ENCODE measurements at regions not wholly inside any gene's neighbourhood (a gene's known extent, or its start where the extent isn't known, plus 50 kb on each side); places are given as distances from the start of the nearest gene placed in this dataset.

DNA sequence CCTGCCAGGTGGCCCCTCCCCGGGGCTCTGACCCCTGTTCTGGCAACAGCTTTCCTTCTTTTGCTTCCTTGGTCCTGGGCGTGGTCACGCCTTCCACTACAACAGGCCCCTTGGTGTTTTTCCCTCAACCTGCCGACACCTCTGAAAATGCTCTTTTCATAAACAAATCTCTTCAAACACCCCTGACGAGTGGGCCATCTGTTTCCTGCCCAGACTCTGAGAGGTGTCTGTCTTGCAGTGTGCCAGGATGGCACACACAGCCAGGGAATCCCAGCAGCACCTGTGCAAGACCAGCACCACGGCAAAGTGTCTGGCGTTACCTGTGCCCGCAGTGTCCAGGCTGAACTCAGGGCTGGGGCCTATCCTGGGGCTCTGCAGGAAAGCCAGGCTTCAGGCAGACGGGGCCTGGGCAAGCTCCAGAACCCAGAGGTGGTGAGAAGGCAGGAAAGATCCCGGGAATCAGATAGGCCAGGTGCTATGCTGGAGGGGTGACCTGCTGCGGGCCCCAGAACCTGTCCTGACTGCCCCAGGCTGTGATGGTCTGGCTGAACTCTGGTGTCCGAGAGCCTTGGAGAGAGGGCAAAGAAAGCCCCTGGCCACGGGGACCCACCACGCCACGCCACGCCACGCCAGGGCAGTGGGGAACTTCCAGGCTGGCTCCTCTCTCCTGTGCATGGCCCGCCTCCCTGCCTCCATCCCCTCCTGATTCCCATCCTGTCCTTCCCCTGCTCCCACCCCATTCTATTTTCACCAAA is 88.9 kb downstream of the SIK1 start:
- no peak for ATAC-seq
- DNase-seq: no peak
- intact Hi-C loops (cut with DNase I, micrococcal nuclease): no loop called here

DNA sequence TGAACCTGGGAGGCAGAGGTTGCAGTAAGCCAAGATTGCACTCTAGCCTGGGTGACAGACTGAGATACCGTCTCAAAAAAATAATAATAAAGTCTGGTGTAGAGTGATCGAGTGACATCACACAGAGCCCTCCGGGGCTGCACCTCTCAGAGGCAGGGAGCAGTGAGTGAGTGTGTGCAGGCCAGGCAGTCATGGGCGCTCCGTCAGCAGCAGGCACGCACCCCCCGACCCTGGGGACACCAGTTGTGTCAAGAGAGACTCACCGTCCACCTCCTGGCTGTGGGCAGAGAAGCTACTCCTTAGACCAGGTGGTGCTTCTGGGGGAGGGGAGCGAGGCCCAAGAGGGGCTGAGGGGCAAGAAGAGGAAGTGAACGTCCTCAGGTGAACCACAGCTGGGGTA is 91.8 kb downstream of the SIK1 start:
- intact Hi-C loops (cut with DNase I, micrococcal nuclease): no loop called here
- ATAC-seq (no peak), DNase-seq (no peak)

DNA sequence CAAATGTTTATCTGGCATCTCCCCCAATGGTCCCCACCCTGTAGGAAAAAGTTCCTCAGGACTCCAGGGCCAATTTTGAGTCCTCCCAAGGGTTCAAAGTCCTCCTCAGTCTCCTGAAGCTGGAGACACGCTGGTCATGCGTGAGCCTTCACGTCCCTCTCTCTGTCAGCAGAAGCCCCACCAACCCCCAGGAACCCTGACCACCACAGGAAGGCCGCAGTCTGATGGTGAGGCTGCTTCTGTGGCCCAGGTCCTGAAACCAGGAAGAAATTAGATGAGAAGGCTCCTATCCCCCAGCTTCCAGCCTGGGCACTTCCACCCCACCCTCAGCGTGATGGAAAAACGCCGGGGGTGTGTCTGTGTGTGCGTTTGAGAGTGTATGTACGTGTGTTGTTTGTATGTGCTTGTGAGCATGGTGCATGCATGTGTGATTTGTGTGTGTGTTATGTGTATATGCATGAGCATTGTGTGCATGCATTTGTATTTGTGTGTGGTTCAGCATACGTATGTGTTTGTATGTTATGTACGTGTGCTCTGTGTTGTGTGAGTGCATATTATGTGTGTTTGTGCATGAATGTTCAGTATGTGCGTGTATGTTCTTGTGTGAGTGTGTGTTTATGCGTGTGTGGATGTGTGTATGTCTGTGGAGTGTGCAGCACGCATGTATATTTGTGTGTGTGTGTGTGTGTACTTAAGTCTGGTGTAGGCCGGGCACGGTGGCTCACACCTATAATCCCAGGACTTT is 92.5 kb downstream of the SIK1 start:
- ATAC-seq: no peak
- intact Hi-C loops (cut with DNase I, micrococcal nuclease): no loop called here
- DNase-seq: no peak

DNA sequence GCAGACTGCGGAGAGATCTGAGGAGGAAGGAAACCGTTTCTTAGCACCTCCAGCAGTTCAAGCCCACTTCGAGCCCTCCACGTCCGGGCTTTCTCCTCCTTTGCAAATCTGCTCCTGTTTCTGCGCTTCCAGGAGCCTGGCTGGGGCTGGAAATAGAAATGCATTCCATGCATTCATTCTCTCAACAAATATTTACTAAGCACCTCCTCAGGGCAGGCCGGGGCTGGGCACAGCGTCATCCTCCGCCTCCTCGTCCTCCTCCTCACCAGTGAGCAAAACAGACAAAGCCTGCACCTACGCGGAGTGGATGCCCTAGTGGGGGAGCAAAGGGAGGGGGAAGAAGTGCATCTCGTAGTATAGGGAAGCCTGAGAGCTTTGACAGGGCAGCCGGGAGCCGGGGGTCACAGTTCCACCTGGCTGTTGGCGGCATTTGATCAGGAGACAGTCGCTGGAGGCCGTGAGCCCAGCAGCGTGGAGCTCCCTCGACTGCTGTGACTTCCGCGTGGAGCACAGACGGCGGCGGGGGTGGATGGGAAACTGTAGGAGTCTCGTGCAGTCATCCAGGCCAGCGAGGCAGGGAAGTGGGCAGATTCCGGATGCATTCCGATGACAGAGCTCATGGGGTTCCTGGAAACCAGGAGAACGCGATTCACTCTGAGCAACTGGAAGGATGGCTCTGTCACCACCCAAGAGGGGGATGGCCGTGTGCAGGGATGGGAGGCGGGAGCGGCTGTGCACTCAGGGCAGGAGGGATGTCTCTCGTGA is 93.5 kb downstream of the SIK1 start:
- intact Hi-C loops (cut with DNase I, micrococcal nuclease): no loop called here
- ATAC-seq (peak; percentile 69), DNase-seq (no peak)

DNA sequence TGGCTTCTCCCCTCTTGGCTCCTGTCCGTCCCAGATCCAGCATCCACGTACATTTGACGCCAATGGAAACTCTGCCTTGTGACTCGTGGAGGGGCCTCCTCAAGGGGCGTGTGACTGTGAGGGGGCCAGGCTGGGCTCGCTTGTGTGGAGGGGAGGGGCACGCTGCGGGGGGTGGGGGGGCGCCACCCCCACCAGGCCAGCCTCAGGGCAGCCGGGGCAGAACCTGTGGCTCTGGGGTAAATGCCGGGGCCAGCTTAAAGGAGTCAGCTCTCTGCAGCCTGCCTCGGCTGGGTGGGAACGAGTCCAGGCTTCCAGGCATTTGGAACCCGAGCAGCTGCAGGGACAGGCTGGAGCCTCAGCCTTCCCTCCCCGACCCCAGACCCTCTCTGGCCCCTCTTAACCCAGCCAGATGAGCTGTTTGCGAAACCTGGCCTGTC is 94.1 kb downstream of the SIK1 start:
- DNase-seq (no peak), ATAC-seq (peak; percentile 8)
- intact Hi-C loops (cut with DNase I, micrococcal nuclease): no loop called here

DNA sequence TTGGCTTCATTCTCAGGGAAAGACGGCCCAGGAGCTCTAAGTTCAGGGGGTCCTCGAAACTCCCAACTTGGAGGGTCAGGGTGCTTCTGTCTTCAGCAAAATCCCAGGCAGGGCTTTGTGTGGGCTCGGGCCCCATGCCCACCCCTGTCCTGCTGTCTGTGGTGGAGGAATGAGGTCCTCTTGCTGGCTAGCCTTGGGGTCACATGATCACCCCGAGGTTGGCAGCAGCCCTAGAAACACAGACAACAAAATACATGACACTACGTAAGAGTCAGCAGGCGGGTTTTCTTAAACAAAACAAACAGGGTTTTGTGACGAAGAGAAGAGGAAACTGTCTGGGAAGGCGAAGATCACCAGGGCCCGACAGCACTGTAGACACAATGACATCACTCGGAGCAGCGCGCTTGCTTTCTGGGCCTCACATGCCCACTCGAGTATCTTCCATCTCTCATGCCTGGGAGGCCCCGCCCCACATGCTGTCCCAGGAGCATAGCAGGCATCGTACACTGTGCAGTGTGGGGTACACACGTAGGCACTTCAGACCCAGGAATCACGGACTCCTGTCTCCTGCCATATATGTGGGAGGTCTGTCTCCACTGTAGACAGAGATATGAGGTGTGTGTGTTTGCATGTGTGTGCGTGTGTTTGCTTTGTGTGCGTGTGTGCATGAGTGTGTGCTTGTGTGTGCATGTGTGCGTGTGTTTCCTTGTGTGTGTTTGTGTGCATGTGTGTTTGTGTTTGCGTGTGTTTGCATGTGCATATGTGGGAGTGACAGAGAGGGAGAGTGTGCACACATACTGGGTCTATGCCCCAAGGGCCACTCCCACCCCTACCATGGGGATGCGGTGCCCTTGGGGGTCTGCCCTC is 94.7 kb downstream of the SIK1 start:
- intact Hi-C loops (cut with DNase I, micrococcal nuclease): no loop called here
- no peak for DNase-seq
- ATAC-seq: peak; percentile 57

DNA sequence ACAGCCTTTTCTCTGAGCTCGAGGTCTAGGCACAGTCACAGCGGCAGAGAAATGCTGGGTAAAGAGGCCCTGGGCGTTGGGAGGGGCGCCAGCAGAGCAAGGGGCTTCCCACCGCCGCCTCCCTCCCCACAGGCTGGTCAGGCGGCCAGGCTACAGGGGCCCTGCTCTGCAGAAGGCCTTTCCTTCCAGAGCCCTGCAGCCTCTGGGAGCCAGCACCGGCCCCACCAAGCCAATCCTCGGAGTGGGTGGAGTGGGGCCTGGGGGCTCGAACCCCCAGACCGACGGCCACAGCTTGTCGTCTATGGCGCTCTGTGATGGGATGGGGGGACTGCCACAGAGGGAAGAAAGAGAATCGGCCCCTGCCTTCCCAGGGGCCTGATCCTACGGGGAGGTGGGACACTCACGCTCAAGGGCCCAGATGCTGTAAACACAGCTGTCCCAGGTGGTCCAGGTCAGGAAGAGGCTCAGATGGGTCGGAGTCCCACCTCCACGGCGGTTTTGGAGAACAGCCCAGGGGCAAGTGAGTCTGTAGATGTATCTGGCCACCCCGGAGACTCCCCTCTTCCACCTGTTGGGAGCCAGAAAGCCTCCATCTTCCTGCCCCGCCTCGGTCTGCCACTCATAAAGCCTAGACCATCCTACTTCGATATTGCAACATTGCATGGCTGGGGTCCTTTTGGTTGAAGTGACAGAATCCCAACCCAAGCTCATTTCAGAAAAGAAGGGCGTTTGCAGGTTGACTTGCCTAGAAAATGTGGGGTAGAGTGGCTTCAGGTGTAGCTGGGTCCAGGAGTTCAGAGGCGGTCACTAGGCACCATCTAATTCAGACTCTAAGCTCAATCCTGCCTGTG is 95.6 kb downstream of the SIK1 start:
- no peak for ATAC-seq
- intact Hi-C loops (cut with DNase I, micrococcal nuclease): no loop called here
- no peak for DNase-seq

DNA sequence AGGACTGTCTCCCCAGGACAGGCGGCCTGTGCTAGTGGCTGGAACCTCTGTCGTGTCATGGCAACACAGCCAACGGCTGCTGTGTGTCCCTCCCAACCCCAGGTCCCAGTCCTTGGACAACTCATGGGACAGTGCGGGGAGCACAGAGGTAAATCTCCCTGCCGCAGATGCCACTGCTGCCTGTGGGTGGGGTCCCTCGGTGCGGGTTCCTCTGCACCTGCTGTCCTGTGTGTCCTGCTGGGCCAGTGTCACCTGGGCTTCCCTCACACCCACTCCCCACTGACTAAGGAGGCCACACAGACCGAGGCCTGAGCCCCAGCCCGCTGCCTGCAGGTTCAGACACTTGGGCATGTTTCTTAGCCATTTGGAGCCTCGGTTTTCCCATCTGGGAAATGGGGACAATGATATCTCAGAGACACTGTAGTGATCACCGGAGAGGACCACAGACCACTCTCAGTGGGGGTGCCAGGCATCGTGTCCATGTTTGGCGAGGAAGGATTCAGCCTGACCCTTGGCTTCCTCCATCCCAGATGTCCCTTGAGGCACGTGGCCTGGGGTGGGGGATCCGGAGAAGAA is 96.5 kb downstream of the SIK1 start:
- ATAC-seq: no peak
- intact Hi-C loops (cut with DNase I, micrococcal nuclease): no loop called here
- DNase-seq: no peak

DNA sequence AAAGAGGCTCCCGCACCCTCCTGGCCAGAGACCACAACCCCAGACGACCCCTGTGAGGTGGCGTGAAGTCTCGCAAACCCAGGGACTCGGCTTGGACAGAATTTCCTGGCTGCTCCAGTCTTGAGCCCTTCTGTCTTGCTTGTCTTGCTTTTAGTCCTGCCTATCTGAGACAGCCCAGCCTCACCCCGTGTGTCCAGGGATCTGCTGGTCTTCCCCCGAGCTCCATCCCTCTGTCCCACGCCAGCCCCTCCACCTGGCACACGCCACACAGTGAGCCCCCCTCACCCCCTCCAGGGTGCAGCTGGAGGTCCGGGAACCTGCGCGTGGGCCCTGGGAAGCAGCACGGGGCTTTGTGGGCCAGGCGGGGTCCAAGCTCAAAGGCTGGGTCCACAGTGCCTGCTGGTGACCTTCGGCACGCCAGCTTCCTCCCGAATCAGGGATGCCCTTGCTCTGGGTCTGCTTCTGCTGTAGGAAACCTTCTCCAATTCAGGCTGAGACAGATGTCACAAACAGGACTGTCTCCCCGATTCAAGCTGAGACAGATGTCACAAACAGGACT is 97.1 kb downstream of the SIK1 start:
- ATAC-seq (no peak), DNase-seq (no peak)
- intact Hi-C loops (cut with DNase I, micrococcal nuclease): no loop called here

DNA sequence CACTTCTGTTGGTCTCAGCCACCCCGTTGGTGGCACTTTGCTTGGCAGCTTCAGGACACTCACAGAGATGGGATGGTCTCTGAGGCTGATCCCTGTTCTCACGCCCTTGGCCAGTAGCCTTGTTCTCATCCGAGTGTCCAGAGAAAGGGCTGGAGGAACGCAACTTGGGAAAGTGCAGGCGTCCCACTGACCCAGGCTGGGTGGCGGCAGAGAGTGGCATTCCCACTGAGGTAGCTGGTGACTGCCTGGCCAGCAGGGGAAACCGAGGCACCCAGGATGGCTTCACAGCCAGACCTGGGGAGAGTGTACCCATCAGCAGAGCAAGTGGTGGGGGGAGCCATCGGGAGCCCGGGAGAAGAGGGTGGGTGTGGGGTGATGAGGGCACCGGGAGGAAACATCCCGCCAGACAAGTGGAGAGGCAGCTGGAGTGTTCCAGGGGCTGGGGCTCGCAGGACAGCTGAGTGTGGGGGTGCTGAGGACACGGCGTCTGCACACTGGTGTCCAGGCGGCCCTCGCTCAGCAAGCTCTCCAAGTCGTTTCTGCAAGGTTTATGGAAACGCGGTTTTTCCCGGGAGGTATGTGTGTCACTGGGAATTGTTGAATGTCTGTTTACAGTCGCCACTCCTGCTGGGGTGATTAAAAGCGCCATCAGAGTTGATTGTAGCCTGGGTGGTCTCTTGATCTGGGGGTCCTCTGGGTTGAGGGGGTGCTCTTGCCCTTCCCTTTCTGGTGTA is 97.8 kb downstream of the SIK1 start:
- ATAC-seq (no peak), DNase-seq (no peak)
- intact Hi-C loops (cut with DNase I, micrococcal nuclease): no loop called here

DNA sequence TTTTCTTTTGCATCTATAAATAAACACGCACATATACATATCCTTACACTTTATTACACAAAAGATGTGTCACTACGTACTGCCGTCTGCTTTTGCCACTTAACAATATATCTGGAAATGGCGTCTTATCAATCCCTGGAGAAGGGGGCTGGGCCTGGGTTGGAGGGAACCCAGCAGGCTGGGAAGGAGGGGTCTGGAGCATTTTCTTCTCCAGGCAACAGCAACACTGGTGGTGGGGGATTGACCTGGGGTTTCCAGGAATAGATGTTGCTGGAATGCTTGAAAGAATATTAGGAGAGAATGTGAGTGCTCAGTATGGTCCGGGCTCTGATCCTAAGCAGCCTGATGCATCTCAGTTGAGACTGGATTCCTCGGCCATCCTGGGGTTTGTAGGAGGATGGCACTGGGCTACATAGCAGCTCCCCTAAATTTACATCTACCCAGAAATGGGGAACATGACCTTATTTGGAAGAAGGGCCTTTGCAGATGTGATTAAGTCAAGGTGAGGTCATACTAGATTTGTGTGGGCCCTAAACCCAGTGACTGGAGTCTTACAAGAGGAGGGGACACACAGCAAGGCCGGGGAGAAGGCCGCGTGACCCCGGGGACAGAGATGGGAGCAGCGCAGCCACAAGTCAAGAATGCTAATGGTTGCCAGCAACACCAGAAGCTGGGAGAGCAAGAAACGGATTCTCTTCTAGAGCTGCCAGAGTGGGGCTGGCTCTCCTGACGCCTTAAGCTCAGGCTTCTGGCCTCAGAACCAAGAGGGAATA is 98.6 kb downstream of the SIK1 start:
- no peak for DNase-seq
- ATAC-seq: no peak
- intact Hi-C loops (cut with DNase I, micrococcal nuclease): no loop called here

DNA sequence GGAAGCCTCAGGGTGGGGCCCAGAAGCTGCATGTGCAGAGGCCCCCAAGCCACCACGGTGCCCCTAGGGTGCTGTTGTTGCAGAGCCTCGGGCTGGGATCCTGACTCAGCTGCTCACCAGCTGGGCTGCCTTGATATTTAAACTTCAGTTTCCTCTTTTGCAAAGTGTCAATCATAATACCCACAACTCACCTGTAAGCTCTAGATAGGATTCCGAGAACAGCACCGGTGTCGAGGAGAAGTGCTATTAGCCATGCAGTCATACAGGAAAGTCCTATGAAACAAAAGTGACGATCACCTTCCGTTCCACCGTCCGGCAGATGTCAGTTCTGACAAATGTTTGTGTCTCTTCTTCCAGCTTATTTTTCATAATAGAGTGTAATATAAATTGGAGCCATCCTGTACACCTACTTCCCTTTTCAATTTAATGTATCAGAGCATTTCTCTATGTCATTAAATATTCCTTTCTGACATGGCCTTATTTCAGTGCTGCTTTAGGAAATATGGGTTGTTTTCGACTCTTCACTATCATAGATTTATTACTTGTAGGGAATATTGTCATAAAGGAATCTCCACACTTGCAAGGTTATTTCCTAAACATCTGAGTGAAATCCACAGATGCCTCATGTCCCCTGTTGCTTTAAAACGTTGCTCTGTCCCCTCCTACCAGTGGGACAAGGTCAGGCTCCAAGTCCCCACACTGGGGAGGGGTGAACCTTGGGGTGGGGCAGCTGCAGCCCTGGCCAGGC is 100.8 kb downstream of the SIK1 start:
- ATAC-seq: no peak
- DNase-seq: no peak
- intact Hi-C loops (cut with DNase I, micrococcal nuclease): no loop called here

DNA sequence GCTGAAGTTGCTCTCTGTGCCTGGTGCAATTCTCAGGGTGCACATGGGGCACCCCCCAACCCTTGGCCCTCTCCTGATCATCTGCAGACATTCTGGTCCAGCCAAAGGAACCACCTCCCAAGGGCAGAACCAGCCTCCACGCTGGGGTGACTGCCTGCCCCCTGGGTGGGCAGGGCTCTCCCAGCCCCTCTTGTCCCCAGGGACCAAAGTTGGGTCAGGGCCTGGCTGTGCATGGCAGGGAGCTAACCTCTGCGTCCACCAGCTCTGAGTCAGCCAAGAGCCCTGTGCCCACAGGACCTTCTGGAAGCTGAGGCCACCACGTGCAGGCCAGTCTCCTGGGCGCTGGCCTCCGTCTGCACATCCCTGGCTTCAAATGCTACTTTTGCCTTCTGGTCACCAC is 101.9 kb downstream of the SIK1 start:
- ATAC-seq (no peak), DNase-seq (no peak)
- intact Hi-C loops (cut with DNase I, micrococcal nuclease): no loop called here

DNA sequence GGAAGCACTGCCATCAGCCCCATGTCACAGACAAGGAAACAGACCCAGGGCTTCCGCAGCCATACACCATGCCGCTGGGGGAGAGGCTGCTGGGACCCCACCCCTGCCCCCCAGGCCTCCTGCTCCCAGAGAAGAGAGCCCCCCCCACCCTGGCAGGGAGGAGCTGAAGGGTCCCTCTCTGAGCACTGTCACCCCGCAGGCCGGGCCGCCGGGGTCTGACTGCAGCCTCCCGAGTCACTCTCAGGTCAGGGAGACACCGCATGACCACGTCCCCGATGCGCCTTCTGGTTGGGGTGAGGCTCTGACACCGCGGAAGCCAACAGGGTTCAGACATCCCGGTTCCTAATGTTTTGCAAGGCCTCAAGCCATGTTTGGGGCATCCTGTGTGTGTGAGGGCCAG is 102.3 kb downstream of the SIK1 start:
- ATAC-seq: no peak
- intact Hi-C loops (cut with DNase I, micrococcal nuclease): no loop called here
- no peak for DNase-seq

DNA sequence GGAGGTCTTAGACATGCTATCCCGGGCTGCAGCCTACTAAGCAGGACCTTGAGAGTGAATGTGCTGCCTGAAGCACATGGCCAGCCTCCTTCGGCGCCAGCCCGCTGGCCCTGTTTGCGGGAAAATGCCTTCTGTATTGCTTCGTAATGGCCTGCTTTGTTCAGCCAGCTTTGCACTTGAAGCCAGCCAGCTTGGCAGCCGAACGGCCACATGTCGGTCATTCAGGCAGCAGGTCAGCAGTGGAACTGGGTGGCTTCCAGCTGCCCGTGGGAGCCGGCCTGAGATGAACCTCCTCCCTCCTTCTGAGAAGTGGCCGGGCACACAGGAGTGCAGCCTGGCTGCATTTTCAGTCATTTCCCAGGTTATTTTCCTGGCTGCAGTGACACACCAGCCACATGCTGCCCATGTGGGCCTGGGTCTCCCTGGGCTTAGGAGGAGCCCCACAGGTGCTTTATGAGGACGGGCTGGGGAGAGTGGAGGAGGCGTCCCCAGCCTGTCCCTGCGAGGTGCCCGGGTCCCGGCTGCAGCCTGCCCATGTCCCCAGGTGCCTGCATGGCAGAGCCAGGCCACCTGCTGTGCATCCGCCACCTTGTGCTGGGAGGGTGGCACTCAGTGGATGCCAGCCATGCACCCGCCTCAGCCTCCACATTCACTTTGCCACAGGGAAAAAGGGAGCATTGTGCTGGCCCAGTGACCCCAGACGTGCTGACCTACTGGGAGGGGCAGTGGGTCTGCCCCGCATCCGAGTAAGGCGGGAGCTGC is 103.5 kb downstream of the SIK1 start:
- ATAC-seq (no peak), DNase-seq (no peak)

More for the DNA sequence above, 103.5 kb downstream of the SIK1 start:
- intact Hi-C loops (cut with DNase I, micrococcal nuclease): no loop called here
